PC-3 (cell line): ENCODE measurements at regions not wholly inside any gene's neighbourhood (a gene's known extent, or its start where the extent isn't known, plus 50 kb on each side); places are given as distances from the start of the nearest gene placed in this dataset.

ENCODE experiments used
- ATAC-seq: fragments of 200-7000 bp; cut with Tn5 transposase; 2 replicates; pipeline ENCODE4 v1.9.1; 2020; ENCODE audit warnings: mild to moderate bottlenecking, moderate library complexity
- BruUV-seq: library from RNA; stranded (reverse); fragments of 400-500 nt; replicated peaks from 2 replicates; lab custom pipeline; 2021; lab: Mats Ljungman, UMichigan
- CTCF ChIA-PET: fragments of 300-600 bp; sonication (Branson Sonifier 250); formaldehyde crosslinking; loops from one replicate; lab custom pipeline; 2022; ENCODE audit warnings: antibody characterized with exemption; lab: Charles Lee
- POLR2A ChIA-PET: fragments of 300-600 bp; sonication (Branson Sonifier 250); formaldehyde crosslinking; loops from one replicate; lab custom pipeline; 2022; ENCODE audit warnings: antibody characterized with exemption; ENCODE audit not compliant: unreplicated experiment; lab: Charles Lee
- DNase-seq: peaks from one replicate; pipeline ENCODE4 v3.0.0-alpha.2; 2015
- H2AFZ ChIP-seq: fragments of 300-600 bp; sonication (generic); 2 replicates; pipeline ENCODE4 v1.6.0; 2016; ENCODE audit warnings: antibody characterized with exemption, low read length
- H3F3A ChIP-seq: fragments of 300-600 bp; sonication (generic); one replicate; pipeline ENCODE4 v1.6.0; 2017; ENCODE audit warnings: antibody characterized with exemption, low read length, control low read depth, mild to moderate bottlenecking; ENCODE audit not compliant: unreplicated experiment
- H3K27ac ChIP-seq: fragments of 300-600 bp; sonication (generic); 2 replicates; pipeline ENCODE4 v1.5.1; 2016; ENCODE audit warnings: mild to moderate bottlenecking, low read length
- H3K27me3 ChIP-seq: fragments of 300-600 bp; sonication (generic); 2 replicates; pipeline ENCODE4 v1.6.1; 2016; ENCODE audit warnings: low read length, mixed read lengths
- H3K36me3 ChIP-seq: fragments of 300-600 bp; sonication (generic); 2 replicates; pipeline ENCODE4 v1.6.1; 2016; ENCODE audit warnings: low read depth, mixed run types, low read length, mixed read lengths
- H3K4me1 ChIP-seq: fragments of 300-600 bp; sonication (generic); 2 replicates; pipeline ENCODE4 v1.5.1; 2016; ENCODE audit warnings: low read length; ENCODE audit not compliant: insufficient read depth
- H3K4me2 ChIP-seq: fragments of 300-600 bp; sonication (generic); 2 replicates; pipeline ENCODE4 v1.6.0; 2016; ENCODE audit warnings: low read length
- H3K4me3 ChIP-seq: fragments of 300-600 bp; sonication (generic); 2 replicates; pipeline ENCODE4 v1.5.1; 2016; ENCODE audit warnings: mild to moderate bottlenecking, low read length, mixed read lengths
- H3K79me2 ChIP-seq: fragments of 300-600 bp; sonication (generic); 2 replicates; pipeline ENCODE4 v1.6.1; 2017; ENCODE audit warnings: low read length, mixed read lengths
- H3K9ac ChIP-seq: fragments of 300-600 bp; sonication (generic); 2 replicates; pipeline ENCODE4 v1.6.0; 2016; ENCODE audit warnings: mild to moderate bottlenecking, low read length
- H3K9me2 ChIP-seq: fragments of 300-600 bp; sonication (generic); replicated peaks from 2 replicates; pipeline ENCODE4 v1.6.1; 2016; ENCODE audit warnings: mixed run types, low read length, mixed read lengths
- H3K9me3 ChIP-seq: fragments of 300-600 bp; sonication (generic); 2 replicates; pipeline ENCODE4 v1.6.1; 2016; ENCODE audit warnings: low read length, mixed read lengths
- H4K20me1 ChIP-seq: fragments of 300-600 bp; sonication (generic); 2 replicates; pipeline ENCODE4 v1.6.1; 2016; ENCODE audit warnings: low read length, mixed read lengths
- CTCF ChIP-seq: fragments of 300-600 bp; sonication (generic); conservative IDR thresholded peaks from 2 replicates; pipeline ENCODE4 v1.5.1; 2017; ENCODE audit warnings: antibody characterized with exemption, low read depth, mild to moderate bottlenecking, low read length
- EZH2 ChIP-seq: fragments of 300-600 bp; sonication (generic); IDR thresholded peaks from one replicate; pipeline ENCODE4 v1.6.1; 2017; ENCODE audit warnings: antibody characterized with exemption, mild to moderate bottlenecking, low read length; ENCODE audit not compliant: unreplicated experiment
- EZH2phosphoT487 ChIP-seq: fragments of 300-600 bp; sonication (generic); IDR thresholded peaks from 2 replicates; pipeline ENCODE4 v1.6.1; 2018; ENCODE audit warnings: mild to moderate bottlenecking, antibody characterized with exemption, low read length, borderline replicate concordance
- intact Hi-C: fragments of 100-400 bp; cut with micrococcal nuclease; formaldehyde crosslinking; loops from 2 replicates; pipeline ENCODE4 v1.9.0; 2023

GRCh38 chr1:173122958-173123852 lies 72.5 kb upstream of the TNFSF18 start:
- Histone ChIP-seq H3K27me3 (no peaks in the 10 kb centered on the region), H3K9me3 (no peaks in the 10 kb centered on the region), H2AFZ (peak overlapping the region; percentile 21), H3K9me2 (peaks cover 4% of the 10 kb centered on the region; the same call in 1 of the 2 replicates), H4K20me1 (no peaks in the 10 kb centered on the region), H3K9ac (no peak overlapping the region), H3K27ac (no peak overlapping the region), H3K36me3 (no peaks in the 10 kb centered on the region), H3F3A (no peaks in the 10 kb centered on the region), H3K4me3 (no peak overlapping the region), H3K79me2 (no peaks in the 10 kb centered on the region), H3K4me2 (0 out of 2 replicates have a peak overlapping the region, but pooled peaks have one; percentile 0), H3K4me1 (no peaks in the 10 kb centered on the region)
- ATAC-seq (peak; percentile 53; the same call in 1 of the 2 replicates), DNase-seq (no peak)
- POLR2A ChIA-PET: no interaction called here
- BruUV-seq: no TSS peak
- intact Hi-C loops: no loop called here
- no peak for TF ChIP-seq CTCF
- TF ChIP-seq EZH2: no peak
- no peak for TF ChIP-seq EZH2phosphoT487
- CTCF ChIA-PET: no interaction called here

GRCh38 chr1:173122344-173122935 lies 71.7 kb upstream of the TNFSF18 start:
- no peak overlapping the region for H3K9ac ChIP-seq
- ChIA-PET CTCF (interaction anchor here (0.6 kb wide), 1 partner anchor 295 kb away, joined by 3 read pairs; no protein-coding TSS in a partner anchor), POLR2A (no interaction called here)
- TF ChIP-seq EZH2phosphoT487: no peak
- no peak for TF ChIP-seq CTCF
- TF ChIP-seq EZH2: no peak
- no peaks in the 10 kb centered on the region for H4K20me1 ChIP-seq
- ATAC-seq: 0 out of 2 replicates have a peak, but pooled peaks have one; percentile 25
- no peak for DNase-seq
- no peaks in the 10 kb centered on the region for H3K27me3 ChIP-seq
- H3K4me2 ChIP-seq: no peak overlapping the region
- H2AFZ ChIP-seq: 0 out of 2 replicates have a peak overlapping the region, but pooled peaks have one; percentile 21
- no peaks in the 10 kb centered on the region for H3F3A ChIP-seq
- BruUV-seq: no TSS peak
- no peaks in the 10 kb centered on the region for H3K36me3 ChIP-seq
- H3K4me3 ChIP-seq: no peak overlapping the region
- H3K4me1 ChIP-seq: no peaks in the 10 kb centered on the region
- no peaks in the 10 kb centered on the region for H3K9me3 ChIP-seq
- H3K27ac ChIP-seq: no peak overlapping the region
- no peaks in the 10 kb centered on the region for H3K79me2 ChIP-seq
- intact Hi-C loops: no loop called here
- peaks cover 4% of the 10 kb centered on the region; the same call in 1 of the 2 replicates for H3K9me2 ChIP-seq
